Upper lobe of left lung (tissue), 4 donors: ENCODE measurements at regions not wholly inside any gene's neighbourhood (a gene's known extent, or its start where the extent isn't known, plus 50 kb on each side); places are given as distances from the start of the nearest gene placed in this dataset.

Experiments used
- POLR2A ChIP-seq, 4 donors: fragments of 450-650 bp; IDR thresholded peaks; one replicate each; pipeline ENCODE4 v1.5.1; 2016 to 2017; ENCODE audit warnings: antibody characterized with exemption in 4 of 4, mild to moderate bottlenecking in 2 of 4
- POLR2AphosphoS5 ChIP-seq, 2 donors: sonication (generic); formaldehyde crosslinking; IDR thresholded peaks; one replicate each; pipeline ENCODE4 v1.5.1; 2017; ENCODE audit warnings: antibody characterized with exemption in 2 of 2
- TF ChIP-seq, protein P1 (sequence below), 6 experiments: fragments of 450-650 bp in 4 of 6; fragments of 200-600 bp in 2 of 6; sonication (generic) in 2 of 6; IDR thresholded peaks; one replicate each; pipeline ENCODE4 v1.5.1; 2016 to 2019; ENCODE audit warnings: antibody characterized with exemption in 6 of 6

- TF ChIP-seq, protein P1, sequence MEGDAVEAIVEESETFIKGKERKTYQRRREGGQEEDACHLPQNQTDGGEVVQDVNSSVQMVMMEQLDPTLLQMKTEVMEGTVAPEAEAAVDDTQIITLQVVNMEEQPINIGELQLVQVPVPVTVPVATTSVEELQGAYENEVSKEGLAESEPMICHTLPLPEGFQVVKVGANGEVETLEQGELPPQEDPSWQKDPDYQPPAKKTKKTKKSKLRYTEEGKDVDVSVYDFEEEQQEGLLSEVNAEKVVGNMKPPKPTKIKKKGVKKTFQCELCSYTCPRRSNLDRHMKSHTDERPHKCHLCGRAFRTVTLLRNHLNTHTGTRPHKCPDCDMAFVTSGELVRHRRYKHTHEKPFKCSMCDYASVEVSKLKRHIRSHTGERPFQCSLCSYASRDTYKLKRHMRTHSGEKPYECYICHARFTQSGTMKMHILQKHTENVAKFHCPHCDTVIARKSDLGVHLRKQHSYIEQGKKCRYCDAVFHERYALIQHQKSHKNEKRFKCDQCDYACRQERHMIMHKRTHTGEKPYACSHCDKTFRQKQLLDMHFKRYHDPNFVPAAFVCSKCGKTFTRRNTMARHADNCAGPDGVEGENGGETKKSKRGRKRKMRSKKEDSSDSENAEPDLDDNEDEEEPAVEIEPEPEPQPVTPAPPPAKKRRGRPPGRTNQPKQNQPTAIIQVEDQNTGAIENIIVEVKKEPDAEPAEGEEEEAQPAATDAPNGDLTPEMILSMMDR (IDR thresholded peaks at IDR 0.05), result no peak
- TF ChIP-seq POLR2AphosphoS5 (IDR thresholded peaks at IDR 0.05), result no peak
- TF ChIP-seq POLR2A (IDR thresholded peaks at IDR 0.05), result no peak
Measured at GRCh38 chr2:224209555-224210285, 170.6 kb upstream of the SERPINE2 start.
